Left kidney (tissue), 1 donor: ENCODE measurements at regions not wholly inside any gene's neighbourhood (a gene's known extent, or its start where the extent isn't known, plus 50 kb on each side); places are given as distances from the start of the nearest gene placed in this dataset.

Experiments
- DNase-seq: peaks from one replicate; pipeline ENCODE4 v3.0.0-alpha.2; 2013

- no peak for DNase-seq
Measured at GRCh38 chr2:5343785-5344335, 348.3 kb upstream of the SOX11 start.

GRCh38 chr2:5352286-5352685 is 339.9 kb upstream of the SOX11 start:
- DNase-seq = no peak

- DNase-seq = no peak
Measured at GRCh38 chr2:5353565-5353964, 338.6 kb upstream of the SOX11 start.

- no peak for DNase-seq
Measured at GRCh38 chr2:5359397-5359796, 332.8 kb upstream of the SOX11 start.

- no peak for DNase-seq
Measured at GRCh38 chr2:5360081-5360480, 332.1 kb upstream of the SOX11 start.

GRCh38 chr2:5364361-5364760 is 327.8 kb upstream of the SOX11 start:
- DNase-seq = no peak

GRCh38 chr2:5365871-5366461 is 326.2 kb upstream of the SOX11 start:
- peak; percentile 79 for DNase-seq

GRCh38 chr2:5367321-5367720 is 324.9 kb upstream of the SOX11 start:
- no peak for DNase-seq

- no peak for DNase-seq
Measured at GRCh38 chr2:5368263-5368662, 323.9 kb upstream of the SOX11 start.

GRCh38 chr2:5369510-5369909 is 322.7 kb upstream of the SOX11 start:
- no peak for DNase-seq

GRCh38 chr2:5370158-5370557 is 322.0 kb upstream of the SOX11 start:
- DNase-seq = no peak

- DNase-seq = no peak
Measured at GRCh38 chr2:5372141-5372540, 320.0 kb upstream of the SOX11 start.

GRCh38 chr2:5373200-5373599 is 319.0 kb upstream of the SOX11 start:
- peak; percentile 73 for DNase-seq

GRCh38 chr2:5374762-5375161 is 317.4 kb upstream of the SOX11 start:
- no peak for DNase-seq

- no peak for DNase-seq
Measured at GRCh38 chr2:5377323-5377722, 314.9 kb upstream of the SOX11 start.

GRCh38 chr2:5379811-5380210 is 312.4 kb upstream of the SOX11 start:
- no peak for DNase-seq

GRCh38 chr2:5385596-5385995 is 306.6 kb upstream of the SOX11 start:
- no peak for DNase-seq

GRCh38 chr2:5387406-5387805 is 304.8 kb upstream of the SOX11 start:
- DNase-seq = no peak

- no peak for DNase-seq
Measured at GRCh38 chr2:5389740-5390139, 302.4 kb upstream of the SOX11 start.

- DNase-seq = peak; percentile 62
Measured at GRCh38 chr2:5391362-5391761, 300.8 kb upstream of the SOX11 start.

GRCh38 chr2:5392658-5393057 is 299.5 kb upstream of the SOX11 start:
- DNase-seq = no peak

GRCh38 chr2:5393474-5393873 is 298.7 kb upstream of the SOX11 start:
- DNase-seq = no peak

- DNase-seq = no peak
Measured at GRCh38 chr2:5394223-5394622, 298.0 kb upstream of the SOX11 start.

GRCh38 chr2:5401115-5401657 is 291.0 kb upstream of the SOX11 start:
- DNase-seq = no peak
